ENCODE measurements at regions not wholly inside any gene's neighbourhood (a gene's known extent, or its start where the extent isn't known, plus 50 kb on each side); places are given as distances from the start of the nearest gene placed in this dataset.
A peak's percentile ranks its signal among the peaks of the same experiment; 100 is the strongest.
"Not testable (repeated sequence)": the region's sequence is repeated elsewhere in the genome, so short reads cannot be mapped to it uniquely, and the experiment has no call there.

DNA sequence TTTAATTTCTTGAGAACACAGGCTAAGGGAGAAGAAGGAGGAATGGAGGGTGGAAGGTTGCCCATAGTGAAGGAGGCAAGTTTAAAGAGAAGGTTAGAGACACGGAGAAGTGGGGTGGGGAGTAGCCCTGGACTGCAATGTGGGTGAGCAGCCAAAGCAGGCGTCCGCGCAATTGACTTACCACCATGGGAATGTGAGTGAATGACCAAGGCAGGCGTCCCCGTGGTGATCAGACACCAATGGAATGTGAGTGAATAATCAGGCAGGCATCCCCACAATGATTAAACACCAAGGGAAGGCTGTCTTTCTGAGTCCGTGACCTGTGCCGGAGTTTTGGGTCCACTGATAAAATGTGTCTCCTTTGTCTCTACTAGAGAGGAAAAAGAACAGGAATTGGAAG lies 1223.1 kb downstream of the ARAP2 start:
- FAIRE-seq, CTCF ChIA-PET, H3K4me1 ChIP-seq, POLR2A ChIA-PET, H3K9me3 ChIP-seq: not testable (repeated sequence)
- DNase-seq (ENCODE audit: low read depth in 1 of 2, low spot score in 1 of 2) (peak; percentile 4 to 83), ATAC-seq (peak; percentile 30 to 83; a peak in 5 of 6 replicates)
- Histone ChIP-seq H3K4me3 (peak overlapping the region; percentile 38), H3K27ac (peak overlapping the region; percentile 77 to 79), H3K4me2 (peak overlapping the region; percentile 78)
- TF ChIP-seq, protein P1, sequence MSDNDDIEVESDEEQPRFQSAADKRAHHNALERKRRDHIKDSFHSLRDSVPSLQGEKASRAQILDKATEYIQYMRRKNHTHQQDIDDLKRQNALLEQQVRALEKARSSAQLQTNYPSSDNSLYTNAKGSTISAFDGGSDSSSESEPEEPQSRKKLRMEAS (IDR thresholded peaks at IDR 0.05) = peak; percentile 26; the same call in 1 of the 2 replicates
- TF ChIP-seq GATA3 (IDR thresholded peaks at IDR 0.05; ENCODE audit: borderline replicate concordance) = peak; percentile 43; the same call in 1 of the 2 replicates
- peak in 1 of 2 experiments; percentile 18; a peak in 1 of 5 replicates for TF ChIP-seq JUN (IDR thresholded peaks at IDR 0.05)
- peak; percentile 29; the same call in 1 of the 2 replicates for TF ChIP-seq JUNB (IDR thresholded peaks at IDR 0.05)
- TF ChIP-seq FOSL2 (IDR thresholded peaks at IDR 0.05) = 0 out of 2 replicates have a peak, but pooled peaks have one; percentile 23
- peak; percentile 77 for TF ChIP-seq FOSL2 (CRISPR knock-in tag; IDR thresholded peaks at IDR 0.05)
- 4% methylated on average over 8 of the region's 8 CpGs for WGBS (ENCODE audit: missing lambda C conversion rate)

DNA sequence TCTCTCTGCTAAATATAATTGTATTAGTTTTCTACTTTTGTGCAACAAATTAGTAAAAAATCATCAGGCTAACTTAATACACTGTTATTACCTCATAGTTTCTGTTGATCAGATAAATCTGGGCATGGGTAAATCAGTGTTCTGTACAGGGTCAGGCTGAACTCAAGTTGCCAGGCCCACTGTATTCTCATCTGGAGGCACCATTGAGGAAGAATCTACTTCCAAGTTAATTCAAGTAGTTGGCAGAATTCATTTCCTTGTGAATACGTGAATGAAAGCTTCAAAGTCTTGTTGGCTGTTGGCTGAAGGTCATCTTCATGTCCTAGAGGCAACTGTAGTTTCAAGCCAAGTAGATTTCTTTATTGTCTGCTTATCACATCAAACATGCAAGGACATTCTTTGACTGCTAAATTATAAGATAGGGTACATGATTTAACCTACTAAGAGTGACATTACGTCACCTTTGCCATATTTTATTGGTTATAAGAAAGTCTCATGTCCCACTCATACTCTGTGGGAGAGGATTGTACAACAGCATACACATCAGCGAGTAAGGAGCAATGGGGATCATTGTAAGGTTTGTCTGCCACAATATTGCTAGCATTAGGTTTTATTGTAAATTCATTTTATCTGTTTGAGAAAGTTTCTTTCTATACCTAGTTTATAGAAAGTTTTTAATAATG lies 1219.0 kb downstream of the ARAP2 start:
- DNase-seq (ENCODE audit: low read depth in 1 of 2, low spot score in 1 of 2) = peak in 1 of 2 experiments; percentile 70
- POLR2A ChIA-PET = no interaction called here
- H3K4me3 ChIP-seq = peak overlapping the region; percentile 35
- H3K4me2 ChIP-seq = peak overlapping the region; percentile 78
- H3K4me1 ChIP-seq = no peaks in the 10 kb centered on the region
- TF ChIP-seq HDAC2 (IDR thresholded peaks at IDR 0.05) = no peak
- 0 out of 4 replicates have a peak, but pooled peaks of 1 of the 2 experiments have one; percentile 20 for TF ChIP-seq CEBPB (IDR thresholded peaks at IDR 0.05)
- 34% methylated on average over 3 of the region's 3 CpGs for WGBS (ENCODE audit: missing lambda C conversion rate)
- CTCF ChIA-PET = no interaction called here
- peak overlapping the region; percentile 79 to 81 for H3K27ac ChIP-seq
- peak; percentile 79 to 90; a peak in 5 of 6 replicates for ATAC-seq
- H3K9me3 ChIP-seq = no peaks in the 10 kb centered on the region
- FAIRE-seq = no peak

DNA sequence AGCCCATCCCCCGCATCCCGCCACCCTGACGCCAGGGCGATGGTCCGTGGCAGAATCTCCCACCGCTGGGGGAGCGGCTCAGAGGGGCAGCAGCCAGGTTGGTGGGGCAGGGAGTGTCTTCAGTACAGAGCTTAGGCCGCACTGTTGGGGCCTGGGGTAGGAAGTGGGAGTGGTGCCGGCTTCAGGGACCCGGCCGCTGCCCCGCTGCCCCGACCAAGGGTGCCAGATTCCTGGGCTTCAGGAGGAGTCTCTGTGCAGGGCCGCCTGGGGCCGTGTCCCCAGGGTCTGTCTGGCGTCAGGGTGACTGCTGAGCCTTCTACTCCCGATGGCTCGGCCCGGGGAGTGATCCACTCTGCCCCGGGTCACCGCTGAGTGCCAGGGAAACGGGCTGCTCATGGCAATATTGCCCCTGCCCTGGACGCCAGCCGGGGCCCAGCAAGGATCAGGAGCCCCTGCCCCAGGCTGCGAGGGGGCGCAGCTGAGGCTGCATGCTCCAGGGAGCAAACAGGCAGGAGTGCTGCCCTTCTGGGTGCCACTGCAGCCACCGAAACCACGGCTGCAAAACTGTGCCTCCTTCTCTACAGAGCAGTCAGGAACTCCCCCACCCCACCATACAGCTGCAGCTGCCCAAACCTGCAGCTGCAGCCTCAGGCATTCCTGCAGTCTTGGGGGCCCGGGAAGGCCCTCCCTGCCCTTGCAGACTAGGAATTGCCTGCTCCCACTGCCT lies 1206.1 kb downstream of the ARAP2 start:
- Histone ChIP-seq H3K27ac (no peak overlapping the region), H3K4me3 (no peak overlapping the region), H3K4me2 (no peak overlapping the region), H3K9me3 (peaks cover 6% of the 10 kb centered on the region; the same call in 2 of the 3 replicates), H3K4me1 (no peaks in the 10 kb centered on the region)
- peak in 1 of 2 experiments; percentile 37; a peak in 3 of 6 replicates for ATAC-seq
- POLR2A ChIA-PET = no interaction called here
- no peak for DNase-seq (ENCODE audit: low read depth in 1 of 2, low spot score in 1 of 2)
- 91% methylated on average over 3 of the region's 29 CpGs for WGBS (ENCODE audit: missing lambda C conversion rate)
- CTCF ChIA-PET = no interaction called here
- TF ChIP-seq EHMT2 (IDR thresholded peaks at IDR 0.05; ENCODE audit: low read depth) (no peak), JUNB (IDR thresholded peaks at IDR 0.05) (no peak), SMC3 (IDR thresholded peaks at IDR 0.05) (no peak), KDM5A (IDR thresholded peaks at IDR 0.05) (no peak), HOXB5 (CRISPR knock-in tag; IDR thresholded peaks at IDR 0.05) (no peak), RARB (CRISPR knock-in tag; IDR thresholded peaks at IDR 0.05) (no peak), FOSB (CRISPR knock-in tag; IDR thresholded peaks at IDR 0.05) (no peak), RFX5 (IDR thresholded peaks at IDR 0.05) (no peak), ZC3H11A (IDR thresholded peaks at IDR 0.05) (no peak), NR3C1 (IDR thresholded peaks at IDR 0.05) (no peak), PHF8 (IDR thresholded peaks at IDR 0.05; ENCODE audit: borderline replicate concordance, low read depth) (no peak), CEBPB (IDR thresholded peaks at IDR 0.05) (no peak), HEYL (CRISPR knock-in tag; IDR thresholded peaks at IDR 0.05) (no peak), POLR2AphosphoS2 (conservative IDR thresholded peaks at IDR 0.05; ENCODE audit: low read length) (no peak), CBX2 (IDR thresholded peaks at IDR 0.05; ENCODE audit: borderline replicate concordance, low read depth) (no peak)
- TF ChIP-seq, protein P2, sequence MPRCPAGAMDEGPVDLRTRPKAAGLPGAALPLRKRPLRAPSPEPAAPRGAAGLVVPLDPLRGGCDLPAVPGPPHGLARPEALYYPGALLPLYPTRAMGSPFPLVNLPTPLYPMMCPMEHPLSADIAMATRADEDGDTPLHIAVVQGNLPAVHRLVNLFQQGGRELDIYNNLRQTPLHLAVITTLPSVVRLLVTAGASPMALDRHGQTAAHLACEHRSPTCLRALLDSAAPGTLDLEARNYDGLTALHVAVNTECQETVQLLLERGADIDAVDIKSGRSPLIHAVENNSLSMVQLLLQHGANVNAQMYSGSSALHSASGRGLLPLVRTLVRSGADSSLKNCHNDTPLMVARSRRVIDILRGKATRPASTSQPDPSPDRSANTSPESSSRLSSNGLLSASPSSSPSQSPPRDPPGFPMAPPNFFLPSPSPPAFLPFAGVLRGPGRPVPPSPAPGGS (IDR thresholded peaks at IDR 0.05) = no peak
- TF ChIP-seq, protein P3, sequence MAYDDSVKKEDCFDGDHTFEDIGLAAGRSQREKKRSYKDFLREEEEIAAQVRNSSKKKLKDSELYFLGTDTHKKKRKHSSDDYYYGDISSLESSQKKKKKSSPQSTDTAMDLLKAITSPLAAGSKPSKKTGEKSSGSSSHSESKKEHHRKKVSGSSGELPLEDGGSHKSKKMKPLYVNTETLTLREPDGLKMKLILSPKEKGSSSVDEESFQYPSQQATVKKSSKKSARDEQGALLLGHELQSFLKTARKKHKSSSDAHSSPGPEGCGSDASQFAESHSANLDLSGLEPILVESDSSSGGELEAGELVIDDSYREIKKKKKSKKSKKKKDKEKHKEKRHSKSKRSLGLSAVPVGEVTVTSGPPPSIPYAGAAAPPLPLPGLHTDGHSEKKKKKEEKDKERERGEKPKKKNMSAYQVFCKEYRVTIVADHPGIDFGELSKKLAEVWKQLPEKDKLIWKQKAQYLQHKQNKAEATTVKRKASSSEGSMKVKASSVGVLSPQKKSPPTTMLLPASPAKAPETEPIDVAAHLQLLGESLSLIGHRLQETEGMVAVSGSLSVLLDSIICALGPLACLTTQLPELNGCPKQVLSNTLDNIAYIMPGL (CRISPR knock-in tag; IDR thresholded peaks at IDR 0.05; ENCODE audit: borderline replicate concordance) = no peak
- TF ChIP-seq, protein P4, sequence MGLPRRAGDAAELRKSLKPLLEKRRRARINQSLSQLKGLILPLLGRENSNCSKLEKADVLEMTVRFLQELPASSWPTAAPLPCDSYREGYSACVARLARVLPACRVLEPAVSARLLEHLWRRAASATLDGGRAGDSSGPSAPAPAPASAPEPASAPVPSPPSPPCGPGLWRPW (IDR thresholded peaks at IDR 0.05) = no peak
- FAIRE-seq = no peak
